Activated T-cell treated with anti-CD3 and anti-CD28 coated beads, Interleukin-2, amount 50 U/mL, for 72 hours (primary cell): ENCODE measurements at regions not wholly inside any gene's neighbourhood (a gene's known extent, or its start where the extent isn't known, plus 50 kb on each side); places are given as distances from the start of the nearest gene placed in this dataset.
"Not testable (repeated sequence)": the region's sequence is repeated elsewhere in the genome, so short reads cannot be mapped to it uniquely, and the experiment has no call there.

Source experiments
- ATAC-seq, 2 donors: fragments of 150-1000 bp; cut with Tn5 transposase; replicated peaks in 1 of 2; 2 replicates each; pipeline ENCODE4 v1.10.0; 2021; ENCODE audit warnings: moderate library complexity in 2 of 2, mild to moderate bottlenecking in 1 of 2
- DNase-seq, 2 donors: peaks; one replicate each; pipeline ENCODE4 v3.0.0; 2021 to 2022; ENCODE audit warnings: mixed read lengths in 1 of 2
- H3K27ac Mint-ChIP-seq: one replicate; pipeline ENCODE4 v1.8.0; 2022; ENCODE audit warnings: mild to moderate bottlenecking, moderate library complexity, mixed read lengths
- H3K27me3 Mint-ChIP-seq: one replicate; pipeline ENCODE4 v1.8.0; 2022; ENCODE audit warnings: low read depth, mixed read lengths
- H3K36me3 Mint-ChIP-seq, 2 donors: one replicate each; pipeline ENCODE4 v1.8.0; 2022; ENCODE audit warnings: mixed read lengths in 2 of 2, mild to moderate bottlenecking in 1 of 2; ENCODE audit not compliant: insufficient read depth in 2 of 2
- H3K4me1 Mint-ChIP-seq: one replicate; pipeline ENCODE4 v1.8.0; 2022; ENCODE audit warnings: low read depth, mixed read lengths
- H3K4me3 Mint-ChIP-seq, 2 donors: one replicate each; pipeline ENCODE4 v1.8.0; 2022; ENCODE audit warnings: mild to moderate bottlenecking in 2 of 2, mixed read lengths in 2 of 2, moderate library complexity in 2 of 2
- H3K9me3 Mint-ChIP-seq, 2 donors: one replicate each; pipeline ENCODE4 v1.8.0; 2022; ENCODE audit warnings: mixed read lengths in 2 of 2

- no peak for DNase-seq
- H3K9me3 Mint-ChIP-seq, result peaks cover 2 to 6% of the 10 kb centered on the region in 2 donors
- no peaks in the 10 kb centered on the region for H3K4me1 Mint-ChIP-seq
Observed at GRCh38 chr6:166714187-166714510, 87.1 kb upstream of the RPS6KA2 start.

GRCh38 chr6:166713434-166714186 lies 86.6 kb upstream of the RPS6KA2 start:
- peaks cover 0 to 1% of the 10 kb centered on the region in 2 donors for H3K36me3 Mint-ChIP-seq
- H3K9me3 Mint-ChIP-seq, result peaks cover 2 to 6% of the 10 kb centered on the region in 2 donors
- peaks cover 6% of the 10 kb centered on the region for H3K27me3 Mint-ChIP-seq
- DNase-seq (no peak), ATAC-seq (no peak)
- H3K4me3 Mint-ChIP-seq, result no peak overlapping the region
- H3K4me1 Mint-ChIP-seq, result no peaks in the 10 kb centered on the region
- H3K27ac Mint-ChIP-seq, result no peak overlapping the region

More at GRCh38 chr6:166714187-166714510, 87.1 kb upstream of the RPS6KA2 start:
- Mint-ChIP-seq H3K4me3 (no peak overlapping the region), H3K27me3 (peaks cover 6% of the 10 kb centered on the region), H3K36me3 (peaks cover 0 to 1% of the 10 kb centered on the region in 2 donors), H3K27ac (no peak overlapping the region)
- no peak for ATAC-seq

- no peak for DNase-seq
- Mint-ChIP-seq H3K27me3 (peaks cover 7% of the 10 kb centered on the region), H3K4me1 (no peaks in the 10 kb centered on the region), H3K27ac (no peak overlapping the region), H3K36me3 (peaks cover 0 to 1% of the 10 kb centered on the region in 2 donors), H3K4me3 (no peak overlapping the region), H3K9me3 (peaks cover 2 to 6% of the 10 kb centered on the region in 2 donors)
- no peak for ATAC-seq
Observed at GRCh38 chr6:166712286-166713228, 85.5 kb upstream of the RPS6KA2 start.

- peaks cover 2 to 6% of the 10 kb centered on the region in 2 donors for H3K9me3 Mint-ChIP-seq
- H3K4me1 Mint-ChIP-seq, result peaks cover 5% of the 10 kb centered on the region
- H3K27me3 Mint-ChIP-seq, result peaks cover 17% of the 10 kb centered on the region
- DNase-seq (no peak), ATAC-seq (no peak)
- H3K36me3 Mint-ChIP-seq, result peaks cover 0 to 1% of the 10 kb centered on the region in 2 donors
- no peak overlapping the region for H3K4me3 Mint-ChIP-seq
- H3K27ac Mint-ChIP-seq, result no peak overlapping the region
Observed at GRCh38 chr6:166710084-166710483, 83.0 kb upstream of the RPS6KA2 start.

GRCh38 chr6:166708460-166708859 lies 81.4 kb upstream of the RPS6KA2 start:
- DNase-seq, result no peak
- peaks cover 5% of the 10 kb centered on the region for H3K4me1 Mint-ChIP-seq
- no peak overlapping the region for H3K27ac Mint-ChIP-seq
- H3K4me3 Mint-ChIP-seq, result no peak overlapping the region
- no peak for ATAC-seq
- H3K9me3 Mint-ChIP-seq, result peaks cover 2 to 6% of the 10 kb centered on the region in 2 donors
- peaks cover 0 to 1% of the 10 kb centered on the region in 2 donors for H3K36me3 Mint-ChIP-seq
- H3K27me3 Mint-ChIP-seq, result peaks cover 17% of the 10 kb centered on the region

- Mint-ChIP-seq H3K9me3 (peaks cover 2 to 6% of the 10 kb centered on the region in 2 donors), H3K36me3 (peaks cover 0 to 1% of the 10 kb centered on the region in 2 donors), H3K27me3 (peaks cover 17% of the 10 kb centered on the region), H3K4me3 (no peak overlapping the region), H3K27ac (no peak overlapping the region), H3K4me1 (peaks cover 5% of the 10 kb centered on the region)
- ATAC-seq, result peak; percentile 50 to 63
- DNase-seq, result peak; percentile 36 to 38
Observed at GRCh38 chr6:166707045-166707444, 80.0 kb upstream of the RPS6KA2 start.

GRCh38 chr6:166705069-166705468 lies 78.0 kb upstream of the RPS6KA2 start:
- H3K36me3 Mint-ChIP-seq, result no peaks in the 10 kb centered on the region
- H3K9me3 Mint-ChIP-seq, result no peaks in the 10 kb centered on the region
- H3K4me1 Mint-ChIP-seq, result peaks cover 5% of the 10 kb centered on the region
- no peak for ATAC-seq
- H3K27ac Mint-ChIP-seq, result no peak overlapping the region
- no peak for DNase-seq
- H3K27me3 Mint-ChIP-seq, result peaks cover 17% of the 10 kb centered on the region
- H3K4me3 Mint-ChIP-seq, result no peak overlapping the region

- peaks cover 5% of the 10 kb centered on the region for H3K4me1 Mint-ChIP-seq
Observed at GRCh38 chr6:166704171-166704570, 77.1 kb upstream of the RPS6KA2 start.

GRCh38 chr6:166703149-166703710 lies 76.2 kb upstream of the RPS6KA2 start:
- ATAC-seq (no peak), DNase-seq (no peak)
- Mint-ChIP-seq H3K27me3 (peaks cover 17% of the 10 kb centered on the region), H3K9me3 (no peaks in the 10 kb centered on the region), H3K36me3 (no peaks in the 10 kb centered on the region), H3K27ac (no peak overlapping the region), H3K4me3 (no peak overlapping the region), H3K4me1 (peaks cover 5% of the 10 kb centered on the region)

More at GRCh38 chr6:166704171-166704570, 77.1 kb upstream of the RPS6KA2 start:
- Mint-ChIP-seq H3K4me3 (no peak overlapping the region), H3K27me3 (peaks cover 17% of the 10 kb centered on the region), H3K36me3 (no peaks in the 10 kb centered on the region), H3K27ac (no peak overlapping the region), H3K9me3 (no peaks in the 10 kb centered on the region)
- DNase-seq (no peak), ATAC-seq (no peak)

GRCh38 chr6:166701424-166701823 lies 74.4 kb upstream of the RPS6KA2 start:
- H3K27ac Mint-ChIP-seq, H3K9me3 Mint-ChIP-seq, H3K36me3 Mint-ChIP-seq, H3K27me3 Mint-ChIP-seq, ATAC-seq, H3K4me3 Mint-ChIP-seq, DNase-seq, H3K4me1 Mint-ChIP-seq: not testable (repeated sequence)

- not testable (repeated sequence) for ATAC-seq, H3K36me3 Mint-ChIP-seq, H3K27me3 Mint-ChIP-seq, H3K4me1 Mint-ChIP-seq, H3K27ac Mint-ChIP-seq, DNase-seq, H3K9me3 Mint-ChIP-seq, H3K4me3 Mint-ChIP-seq
Observed at GRCh38 chr6:166700871-166701270, 73.8 kb upstream of the RPS6KA2 start.

- ATAC-seq (no peak), DNase-seq (no peak)
- Mint-ChIP-seq H3K27ac (no peak overlapping the region), H3K9me3 (no peaks in the 10 kb centered on the region), H3K4me1 (no peaks in the 10 kb centered on the region), H3K4me3 (no peak overlapping the region), H3K36me3 (no peaks in the 10 kb centered on the region), H3K27me3 (no peaks in the 10 kb centered on the region)
Observed at GRCh38 chr6:166697113-166697512, 70.1 kb upstream of the RPS6KA2 start.

- no peak for ATAC-seq
- no peaks in the 10 kb centered on the region for H3K27me3 Mint-ChIP-seq
- H3K36me3 Mint-ChIP-seq, result no peaks in the 10 kb centered on the region
- H3K4me1 Mint-ChIP-seq, result no peaks in the 10 kb centered on the region
- H3K27ac Mint-ChIP-seq, result no peak overlapping the region
- DNase-seq, result no peak
- no peaks in the 10 kb centered on the region for H3K9me3 Mint-ChIP-seq
- H3K4me3 Mint-ChIP-seq, result no peak overlapping the region
Observed at GRCh38 chr6:166693880-166694279, 66.8 kb upstream of the RPS6KA2 start.
